RWPE1 (cell line): ENCODE measurements at regions not wholly inside any gene's neighbourhood (a gene's known extent, or its start where the extent isn't known, plus 50 kb on each side); places are given as distances from the start of the nearest gene placed in this dataset.

ENCODE experiments used
- CTCF ChIA-PET: fragments of 350-600 bp; sonication (Branson Sonifier 250); formaldehyde crosslinking; extraction: SDS; loops from one replicate; lab custom pipeline; 2021; lab: Yijun Ruan, JAX
- POLR2A ChIA-PET: fragments of 400-600 bp; formaldehyde crosslinking; extraction: SDS; loops from one replicate; lab custom pipeline; 2020; ENCODE audit warnings: antibody characterized with exemption; ENCODE audit not compliant: low non-redundant PET; lab: Yijun Ruan, JAX
- DNase-seq: peaks from one replicate; pipeline ENCODE4 v3.0.0; 2012; ENCODE audit warnings: low spot score
- H3K27ac ChIP-seq: fragments of 450-650 bp; 2 replicates; pipeline ENCODE4 v1.5.1; 2017
- TF ChIP-seq, protein P1 (sequence below): fragments of 450-650 bp; conservative IDR thresholded peaks from 2 replicates; pipeline ENCODE4 v1.5.1; 2017; ENCODE audit warnings: low read depth, mild to moderate bottlenecking

DNA sequence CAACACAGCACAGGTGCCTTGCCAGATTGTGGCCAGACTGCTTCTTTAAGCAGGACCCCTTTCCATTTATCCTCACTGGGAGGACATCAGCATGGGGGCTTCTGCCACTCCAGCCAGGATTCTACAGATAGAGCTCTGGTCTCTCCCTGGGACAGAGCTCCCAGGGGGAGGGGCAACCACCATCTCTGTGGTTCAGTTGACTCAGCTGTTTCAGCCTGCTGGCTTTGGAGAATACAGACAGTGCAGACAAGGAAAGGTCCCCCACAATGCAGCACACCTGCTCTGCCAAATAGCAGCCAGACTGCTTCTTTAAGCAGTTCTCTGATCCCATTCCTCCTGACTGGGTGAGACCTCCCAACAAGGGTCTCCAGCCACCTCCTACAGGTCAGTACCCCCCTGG lies 132.8 kb downstream of the OR2K2 start:
- ChIA-PET POLR2A (no interaction called here), CTCF (interaction anchor here (0.7 kb wide), 1 partner anchor 15 kb away, joined by 3 read pairs; no protein-coding TSS in a partner anchor)
- no peak for DNase-seq
- no peak overlapping the region for H3K27ac ChIP-seq
- TF ChIP-seq, protein P1, sequence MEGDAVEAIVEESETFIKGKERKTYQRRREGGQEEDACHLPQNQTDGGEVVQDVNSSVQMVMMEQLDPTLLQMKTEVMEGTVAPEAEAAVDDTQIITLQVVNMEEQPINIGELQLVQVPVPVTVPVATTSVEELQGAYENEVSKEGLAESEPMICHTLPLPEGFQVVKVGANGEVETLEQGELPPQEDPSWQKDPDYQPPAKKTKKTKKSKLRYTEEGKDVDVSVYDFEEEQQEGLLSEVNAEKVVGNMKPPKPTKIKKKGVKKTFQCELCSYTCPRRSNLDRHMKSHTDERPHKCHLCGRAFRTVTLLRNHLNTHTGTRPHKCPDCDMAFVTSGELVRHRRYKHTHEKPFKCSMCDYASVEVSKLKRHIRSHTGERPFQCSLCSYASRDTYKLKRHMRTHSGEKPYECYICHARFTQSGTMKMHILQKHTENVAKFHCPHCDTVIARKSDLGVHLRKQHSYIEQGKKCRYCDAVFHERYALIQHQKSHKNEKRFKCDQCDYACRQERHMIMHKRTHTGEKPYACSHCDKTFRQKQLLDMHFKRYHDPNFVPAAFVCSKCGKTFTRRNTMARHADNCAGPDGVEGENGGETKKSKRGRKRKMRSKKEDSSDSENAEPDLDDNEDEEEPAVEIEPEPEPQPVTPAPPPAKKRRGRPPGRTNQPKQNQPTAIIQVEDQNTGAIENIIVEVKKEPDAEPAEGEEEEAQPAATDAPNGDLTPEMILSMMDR: no peak

DNA sequence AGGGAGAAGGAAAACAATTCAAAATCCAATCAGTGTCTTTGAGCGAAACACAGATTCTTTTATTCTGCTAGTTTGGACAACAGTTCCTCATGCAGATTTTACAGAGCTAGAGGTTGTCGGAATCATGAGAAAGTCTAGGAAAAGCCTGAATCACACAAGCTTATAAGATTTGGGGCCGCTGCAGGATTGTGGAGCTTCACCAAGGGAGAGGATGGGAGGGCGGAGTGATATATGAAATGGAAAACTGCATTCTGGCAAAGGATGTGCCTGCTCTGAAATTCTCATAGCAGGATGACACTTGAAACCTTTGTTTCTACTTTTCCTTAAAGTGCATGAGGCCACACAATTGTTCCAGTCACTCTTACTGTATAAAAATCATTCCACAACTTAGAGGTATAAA lies 134.3 kb downstream of the OR2K2 start:
- CTCF ChIA-PET: no interaction called here
- H3K27ac ChIP-seq: no peak overlapping the region
- TF ChIP-seq, protein P1: no peak
- DNase-seq: no peak
- POLR2A ChIA-PET: no interaction called here

DNA sequence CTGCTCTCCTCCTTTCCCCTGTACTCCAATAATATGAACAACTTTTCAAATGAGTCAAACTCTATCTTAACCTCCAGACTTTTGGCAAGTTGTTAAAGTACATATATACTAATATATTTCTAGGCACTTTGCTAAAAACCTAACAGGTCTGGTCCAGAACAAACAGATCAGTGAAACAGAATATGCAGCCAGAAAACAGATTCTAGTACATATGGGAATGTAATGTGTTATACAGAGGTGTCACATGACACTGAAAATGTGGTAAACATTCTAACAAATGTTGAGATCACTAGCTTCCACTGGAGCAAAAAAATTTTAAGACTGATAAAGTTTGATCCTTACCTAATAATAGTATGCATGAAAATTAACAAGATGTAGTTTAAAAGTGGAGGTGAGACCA lies 136.9 kb downstream of the OR2K2 start:
- no peak overlapping the region for H3K27ac ChIP-seq
- ChIA-PET POLR2A (no interaction called here), CTCF (interaction anchor here (0.6 kb wide), 1 partner anchor 429 kb away, joined by 3 read pairs; no protein-coding TSS in a partner anchor)
- no peak for DNase-seq
- TF ChIP-seq, protein P1: no peak

DNA sequence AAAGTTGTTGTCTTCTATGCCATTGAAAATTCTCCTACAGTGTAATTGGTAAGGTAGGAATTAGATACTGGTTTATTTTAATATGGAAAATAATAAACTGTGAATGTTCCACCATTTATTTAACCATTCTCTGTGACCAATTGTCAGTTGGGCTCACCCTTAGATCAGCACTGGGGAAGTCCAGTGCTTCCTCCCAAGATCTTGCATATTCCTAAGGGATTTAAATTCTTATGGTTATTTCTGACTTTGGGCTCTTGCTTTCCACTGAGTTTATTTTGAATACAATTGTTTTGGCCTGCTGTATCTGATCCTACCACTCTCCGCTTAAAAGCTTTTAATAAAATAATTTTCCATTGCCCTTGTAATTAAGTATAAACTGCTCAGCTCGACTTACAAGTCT lies 137.4 kb downstream of the OR2K2 start:
- CTCF ChIA-PET: no interaction called here
- H3K27ac ChIP-seq: no peak overlapping the region
- DNase-seq: no peak
- TF ChIP-seq, protein P1: no peak
- POLR2A ChIA-PET: no interaction called here

DNA sequence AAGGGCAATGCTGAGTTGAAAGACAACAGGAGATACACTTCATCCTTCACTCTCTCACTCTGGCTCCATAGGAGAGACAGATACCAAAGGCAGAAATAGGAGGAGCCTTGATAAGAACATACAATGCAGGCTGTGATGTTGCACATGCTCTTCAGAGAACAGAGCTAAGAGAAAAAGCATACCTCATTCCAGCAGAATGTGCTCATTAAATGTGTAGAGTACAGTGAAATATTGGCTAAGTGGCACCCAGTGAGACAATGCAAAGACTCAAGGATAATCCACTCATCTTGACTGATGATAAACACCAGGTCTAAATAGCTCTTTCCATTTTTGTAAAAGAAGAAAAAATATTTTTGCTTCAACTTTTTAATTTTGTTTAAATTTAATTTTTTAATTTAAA lies 139.7 kb downstream of the OR2K2 start:
- ChIA-PET CTCF (interaction anchor here (0.7 kb wide), 1 partner anchor 108 kb away, joined by 3 read pairs; no protein-coding TSS in a partner anchor), POLR2A (no interaction called here)
- TF ChIP-seq, protein P1: no peak
- H3K27ac ChIP-seq: no peak overlapping the region
- DNase-seq: no peak

DNA sequence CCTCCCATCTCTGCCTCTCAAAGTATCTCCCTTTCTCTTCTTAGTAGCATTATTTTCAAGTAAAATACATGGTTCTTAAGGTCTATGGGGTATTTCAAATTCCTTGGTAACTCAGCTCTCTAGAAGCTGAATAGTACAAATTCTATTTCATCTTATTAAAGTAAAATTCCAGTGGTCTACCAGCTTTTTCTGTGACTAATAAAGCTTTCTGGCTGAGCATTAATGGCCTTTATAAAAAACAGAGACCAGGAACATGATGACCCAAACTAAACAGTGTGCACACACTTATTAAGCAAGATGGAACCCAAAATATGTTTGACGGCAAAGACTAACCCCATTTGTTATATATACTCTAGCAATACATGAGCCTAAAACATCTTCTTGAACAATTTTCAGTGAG lies 142.6 kb downstream of the OR2K2 start:
- POLR2A ChIA-PET: no interaction called here
- TF ChIP-seq, protein P1: no peak
- DNase-seq: no peak
- CTCF ChIA-PET: no interaction called here
- no peak overlapping the region for H3K27ac ChIP-seq
